KMS-11 (cell line): ENCODE measurements at regions not wholly inside any gene's neighbourhood (a gene's known extent, or its start where the extent isn't known, plus 50 kb on each side); places are given as distances from the start of the nearest gene placed in this dataset.

ENCODE experiments used
- H2AFZ ChIP-seq: fragments of 200-600 bp; sonication (generic); 2 replicates; pipeline ENCODE4 v1.6.1; 2016; ENCODE audit warnings: antibody characterized with exemption, mixed run types, low read depth
- H3K27ac ChIP-seq: fragments of 200-600 bp; sonication (generic); 2 replicates; pipeline ENCODE4 v1.6.1; 2016; ENCODE audit warnings: mild to moderate bottlenecking, mixed run types
- H3K27me3 ChIP-seq: fragments of 200-600 bp; sonication (generic); 2 replicates; pipeline ENCODE4 v1.6.1; 2017; ENCODE audit warnings: mild to moderate bottlenecking, low read depth, mixed run types, moderate library complexity; ENCODE audit not compliant: insufficient read depth
- H3K36me3 ChIP-seq: fragments of 200-600 bp; sonication (generic); 2 replicates; pipeline ENCODE4 v1.6.1; 2017; ENCODE audit warnings: mild to moderate bottlenecking, mixed run types; ENCODE audit not compliant: insufficient read depth
- H3K4me1 ChIP-seq: fragments of 200-600 bp; sonication (generic); 2 replicates; pipeline ENCODE4 v1.6.1; 2016; ENCODE audit warnings: mild to moderate bottlenecking, low read depth, mixed run types; ENCODE audit not compliant: poor library complexity, severe bottlenecking
- H3K4me2 ChIP-seq: fragments of 200-600 bp; sonication (generic); 2 replicates; pipeline ENCODE4 v1.7.0; 2016; ENCODE audit warnings: mild to moderate bottlenecking, mixed run types
- H3K4me3 ChIP-seq: fragments of 200-600 bp; sonication (generic); IDR thresholded peaks from 2 replicates; pipeline ENCODE4 v1.6.1; 2017; ENCODE audit warnings: low read depth, low read length, mixed read lengths; ENCODE audit not compliant: insufficient read depth
- H3K79me2 ChIP-seq: fragments of 200-600 bp; sonication (generic); 2 replicates; pipeline ENCODE4 v1.6.1; 2016; ENCODE audit warnings: low read depth, mixed run types; ENCODE audit not compliant: insufficient read depth
- H3K9ac ChIP-seq: fragments of 200-600 bp; sonication (generic); 2 replicates; pipeline ENCODE4 v1.6.1; 2016; ENCODE audit warnings: mild to moderate bottlenecking, mixed run types
- H4K20me1 ChIP-seq: fragments of 200-600 bp; sonication (generic); 2 replicates; pipeline ENCODE4 v1.6.1; 2016; ENCODE audit warnings: mild to moderate bottlenecking, mixed run types; ENCODE audit not compliant: insufficient read depth
- CTCF ChIP-seq: fragments of 200-600 bp; sonication (generic); conservative IDR thresholded peaks from 2 replicates; pipeline ENCODE4 v1.6.1; 2017; ENCODE audit warnings: low read depth, mild to moderate bottlenecking, antibody characterized with exemption, low read length, moderate library complexity, mixed read lengths

DNA sequence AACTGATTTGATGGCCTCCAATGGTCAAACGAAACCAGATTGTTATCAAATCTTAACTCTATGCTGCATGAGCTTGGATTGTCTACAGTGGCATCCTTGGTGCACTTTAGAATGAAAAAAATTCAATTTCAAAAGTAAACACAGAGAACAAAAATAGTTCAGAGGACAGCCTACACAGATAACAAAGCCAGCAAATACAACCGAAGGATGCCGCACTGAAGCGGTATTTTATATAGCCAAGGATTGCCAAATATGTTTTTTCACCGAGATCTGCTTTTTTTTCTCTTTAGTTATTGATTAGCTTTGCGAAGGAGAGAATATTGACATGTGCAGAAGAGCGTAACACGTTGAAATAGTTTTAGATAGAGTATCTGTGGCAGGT is 72.0 kb downstream of the SLC4A3 start:
- Histone ChIP-seq H4K20me1 (no peaks in the 10 kb centered on the region), H3K27me3 (no peaks in the 10 kb centered on the region), H3K9ac (no peak overlapping the region), H3K36me3 (no peaks in the 10 kb centered on the region), H3K4me2 (no peak overlapping the region), H3K4me1 (no peaks in the 10 kb centered on the region), H3K79me2 (no peaks in the 10 kb centered on the region), H3K27ac (no peak overlapping the region), H2AFZ (no peak overlapping the region), H3K4me3 (no peak overlapping the region)
- TF ChIP-seq CTCF = no peak

DNA sequence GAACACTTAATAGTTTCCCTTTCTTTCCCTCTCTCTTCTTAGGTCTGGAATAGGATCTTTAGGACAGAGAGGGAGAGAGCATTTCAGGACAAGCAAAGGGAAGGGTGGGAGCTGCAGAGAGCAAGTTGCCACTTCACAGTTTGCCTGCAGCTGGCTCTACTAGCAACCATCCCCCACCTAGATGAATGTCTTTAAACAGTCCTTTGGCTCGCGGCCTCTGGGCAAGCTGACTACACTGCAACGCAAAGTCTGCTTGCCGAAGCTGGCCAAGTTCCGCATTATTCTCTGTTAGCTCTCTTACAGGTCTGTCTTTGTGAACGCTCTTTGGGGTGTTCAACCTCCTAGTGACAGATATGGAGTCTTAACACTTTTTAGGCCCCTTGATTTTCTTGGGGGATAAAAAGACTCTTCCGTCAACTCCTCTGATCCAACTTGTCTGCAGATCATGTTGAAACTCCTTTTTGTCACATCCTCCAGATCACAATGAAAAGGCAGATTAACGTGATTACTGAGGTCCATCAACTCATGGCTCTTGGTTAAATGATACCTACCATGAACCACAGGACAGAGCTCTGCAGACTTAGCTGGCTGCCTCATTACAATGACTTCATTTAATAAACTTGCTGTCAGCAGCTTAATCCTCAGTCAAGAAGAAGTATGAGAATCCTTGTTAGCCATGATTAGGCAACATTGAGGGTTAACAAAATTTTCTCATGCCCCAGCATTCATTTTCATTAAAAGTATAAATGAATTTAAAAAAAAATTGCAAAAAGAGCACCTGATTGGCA is 74.6 kb downstream of the SLC4A3 start:
- H3K36me3 ChIP-seq = no peaks in the 10 kb centered on the region
- H3K79me2 ChIP-seq = no peaks in the 10 kb centered on the region
- no peak overlapping the region for H3K4me2 ChIP-seq
- H3K4me3 ChIP-seq = no peak overlapping the region
- no peak overlapping the region for H3K9ac ChIP-seq
- H3K27me3 ChIP-seq = no peaks in the 10 kb centered on the region
- no peak for TF ChIP-seq CTCF
- H3K4me1 ChIP-seq = no peaks in the 10 kb centered on the region
- no peak overlapping the region for H3K27ac ChIP-seq
- no peaks in the 10 kb centered on the region for H4K20me1 ChIP-seq
- no peak overlapping the region for H2AFZ ChIP-seq

GRCh38 chr2:219702796-219703545 is 75.5 kb downstream of the SLC4A3 start:
- no peaks in the 10 kb centered on the region for H3K79me2 ChIP-seq
- H3K4me2 ChIP-seq = no peak overlapping the region

GRCh38 chr2:219704878-219705277 is 77.4 kb downstream of the SLC4A3 start:
- Histone ChIP-seq H3K36me3 (no peaks in the 10 kb centered on the region), H2AFZ (no peak overlapping the region), H3K4me2 (no peak overlapping the region), H3K4me3 (no peak overlapping the region), H3K79me2 (no peaks in the 10 kb centered on the region), H3K4me1 (no peaks in the 10 kb centered on the region), H3K27ac (no peak overlapping the region), H3K27me3 (no peaks in the 10 kb centered on the region), H4K20me1 (no peaks in the 10 kb centered on the region), H3K9ac (no peak overlapping the region)
- TF ChIP-seq CTCF = no peak

More at GRCh38 chr2:219702796-219703545, 75.5 kb downstream of the SLC4A3 start:
- no peak for TF ChIP-seq CTCF
- H3K27me3 ChIP-seq = no peaks in the 10 kb centered on the region
- H3K4me3 ChIP-seq = no peak overlapping the region
- H4K20me1 ChIP-seq = no peaks in the 10 kb centered on the region
- no peaks in the 10 kb centered on the region for H3K36me3 ChIP-seq
- no peaks in the 10 kb centered on the region for H3K4me1 ChIP-seq
- no peak overlapping the region for H3K27ac ChIP-seq
- no peak overlapping the region for H3K9ac ChIP-seq
- H2AFZ ChIP-seq = no peak overlapping the region
